ENCODE measurements at regions not wholly inside any gene's neighbourhood (a gene's known extent, or its start where the extent isn't known, plus 50 kb on each side); places are given as distances from the start of the nearest gene placed in this dataset.

DNA sequence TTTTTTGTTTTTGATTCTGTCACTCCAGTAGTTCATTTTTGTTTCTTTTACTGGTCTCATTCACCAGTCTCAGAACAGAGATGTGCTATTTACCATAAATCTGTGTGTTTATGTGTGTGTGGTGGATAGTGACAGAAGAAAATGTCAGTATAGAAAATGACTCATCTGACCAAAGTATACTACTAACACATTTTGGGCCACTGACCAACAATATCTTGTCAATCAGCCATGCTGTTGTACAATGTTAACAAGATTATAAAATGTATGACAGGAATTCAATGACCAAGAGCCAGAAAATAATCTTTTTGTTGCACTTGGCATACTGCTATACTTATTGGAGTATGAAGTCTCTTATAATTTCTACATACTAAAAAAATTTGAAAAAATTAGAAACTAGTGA is 1081.4 kb upstream of the NRXN1 start:
- no peak overlapping the region for H3K27ac ChIP-seq (ENCODE audit: control insufficient read depth, insufficient read depth)
- H4K20me1 ChIP-seq (ENCODE audit: control insufficient read depth, insufficient read depth) = no peaks in the 10 kb centered on the region
- H3K4me3 ChIP-seq = no peak overlapping the region
- CTCF ChIA-PET = no interaction called here
- in situ Hi-C loops (cut with MboI) = no loop called here
- H3K4me1 ChIP-seq (ENCODE audit: control insufficient read depth, insufficient read depth, low read length) = no peaks in the 10 kb centered on the region
- no peak overlapping the region for H3K9ac ChIP-seq (ENCODE audit: control insufficient read depth, insufficient read depth, low read length)
- POLR2A ChIA-PET = no interaction called here
- no peak overlapping the region for H3K4me2 ChIP-seq (ENCODE audit: control insufficient read depth, insufficient read depth)
- no peak for TF ChIP-seq HDAC6 (IDR thresholded peaks at IDR 0.05; ENCODE audit: unreplicated experiment)
- TF ChIP-seq ZNF384 (IDR thresholded peaks at IDR 0.05; ENCODE audit: borderline replicate concordance, low read depth, low read length) = no peak
- no peak for TF ChIP-seq BACH1 (IDR thresholded peaks at IDR 0.05; ENCODE audit: borderline replicate concordance)
- no peak for TF ChIP-seq MYC (IDR thresholded peaks at IDR 0.05; ENCODE audit: insufficient read depth, insufficient read length, insufficient replicate concordance, low read length, severe bottlenecking)
- no peak for TF ChIP-seq PAX5 (IDR thresholded peaks at IDR 0.05; ENCODE audit: borderline replicate concordance, low read depth, low read length)
- no peak for TF ChIP-seq SMC3 (IDR thresholded peaks at IDR 0.05; ENCODE audit: borderline replicate concordance, low read length)
- TF ChIP-seq, protein P1, sequence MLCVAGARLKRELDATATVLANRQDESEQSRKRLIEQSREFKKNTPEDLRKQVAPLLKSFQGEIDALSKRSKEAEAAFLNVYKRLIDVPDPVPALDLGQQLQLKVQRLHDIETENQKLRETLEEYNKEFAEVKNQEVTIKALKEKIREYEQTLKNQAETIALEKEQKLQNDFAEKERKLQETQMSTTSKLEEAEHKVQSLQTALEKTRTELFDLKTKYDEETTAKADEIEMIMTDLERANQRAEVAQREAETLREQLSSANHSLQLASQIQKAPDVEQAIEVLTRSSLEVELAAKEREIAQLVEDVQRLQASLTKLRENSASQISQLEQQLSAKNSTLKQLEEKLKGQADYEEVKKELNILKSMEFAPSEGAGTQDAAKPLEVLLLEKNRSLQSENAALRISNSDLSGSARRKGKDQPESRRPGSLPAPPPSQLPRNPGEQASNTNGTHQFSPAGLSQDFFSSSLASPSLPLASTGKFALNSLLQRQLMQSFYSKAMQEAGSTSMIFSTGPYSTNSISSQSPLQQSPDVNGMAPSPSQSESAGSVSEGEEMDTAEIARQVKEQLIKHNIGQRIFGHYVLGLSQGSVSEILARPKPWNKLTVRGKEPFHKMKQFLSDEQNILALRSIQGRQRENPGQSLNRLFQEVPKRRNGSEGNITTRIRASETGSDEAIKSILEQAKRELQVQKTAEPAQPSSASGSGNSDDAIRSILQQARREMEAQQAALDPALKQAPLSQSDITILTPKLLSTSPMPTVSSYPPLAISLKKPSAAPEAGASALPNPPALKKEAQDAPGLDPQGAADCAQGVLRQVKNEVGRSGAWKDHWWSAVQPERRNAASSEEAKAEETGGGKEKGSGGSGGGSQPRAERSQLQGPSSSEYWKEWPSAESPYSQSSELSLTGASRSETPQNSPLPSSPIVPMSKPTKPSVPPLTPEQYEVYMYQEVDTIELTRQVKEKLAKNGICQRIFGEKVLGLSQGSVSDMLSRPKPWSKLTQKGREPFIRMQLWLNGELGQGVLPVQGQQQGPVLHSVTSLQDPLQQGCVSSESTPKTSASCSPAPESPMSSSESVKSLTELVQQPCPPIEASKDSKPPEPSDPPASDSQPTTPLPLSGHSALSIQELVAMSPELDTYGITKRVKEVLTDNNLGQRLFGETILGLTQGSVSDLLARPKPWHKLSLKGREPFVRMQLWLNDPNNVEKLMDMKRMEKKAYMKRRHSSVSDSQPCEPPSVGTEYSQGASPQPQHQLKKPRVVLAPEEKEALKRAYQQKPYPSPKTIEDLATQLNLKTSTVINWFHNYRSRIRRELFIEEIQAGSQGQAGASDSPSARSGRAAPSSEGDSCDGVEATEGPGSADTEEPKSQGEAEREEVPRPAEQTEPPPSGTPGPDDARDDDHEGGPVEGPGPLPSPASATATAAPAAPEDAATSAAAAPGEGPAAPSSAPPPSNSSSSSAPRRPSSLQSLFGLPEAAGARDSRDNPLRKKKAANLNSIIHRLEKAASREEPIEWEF (IDR thresholded peaks at IDR 0.05; ENCODE audit: insufficient replicate concordance, low read depth, low read length) = no peak
- TF ChIP-seq ZNF622 (IDR thresholded peaks at IDR 0.05) = no peak
- TF ChIP-seq CHD2 (IDR thresholded peaks at IDR 0.05; ENCODE audit: borderline replicate concordance, low read depth, low read length) = no peak
- no peak for TF ChIP-seq POLR2A (IDR thresholded peaks at IDR 0.05; ENCODE audit: low read depth, low read length)
- TF ChIP-seq IRF4 (IDR thresholded peaks at IDR 0.05; ENCODE audit: low read depth, low read length) = no peak
- no peak for TF ChIP-seq SREBF1 (IDR thresholded peaks at IDR 0.05; ENCODE audit: low read length)
- no peak for TF ChIP-seq TBL1XR1 (IDR thresholded peaks at IDR 0.05; ENCODE audit: low read depth, low read length)
- no peak for TF ChIP-seq TAF1 (IDR thresholded peaks at IDR 0.05; ENCODE audit: borderline replicate concordance, low read depth, low read length)
- TF ChIP-seq RUNX3 (IDR thresholded peaks at IDR 0.05; ENCODE audit: low read length) = no peak
- ATAC-seq (no peak), DNase-seq (ENCODE audit: low read depth, low spot score) (no peak), FAIRE-seq (no peak)
- H3K9me3 ChIP-seq (replicated peaks; ENCODE audit: control insufficient read depth, insufficient read depth, low read length) = no peaks in the 10 kb centered on the region
- intact Hi-C loops (cut with micrococcal nuclease; ENCODE audit: unreplicated experiment) = no loop called here
- no TSS peak for BruUV-seq (replicated peaks)
- H2AFZ ChIP-seq (ENCODE audit: control insufficient read depth, low read depth, low read length) = no peak overlapping the region
- SMC1A ChIA-PET (ENCODE audit: uncharacterized antibody, unreplicated experiment) = no interaction called here
- no peaks in the 10 kb centered on the region for H3K36me3 ChIP-seq (ENCODE audit: control insufficient read depth in 2 of 2, insufficient read depth in 2 of 2, low read length in 1 of 2)
- no peaks in the 10 kb centered on the region for H3K27me3 ChIP-seq (replicated peaks in 1 of 2; ENCODE audit: control insufficient read depth in 2 of 2, insufficient read depth in 2 of 2, low read length in 1 of 2)
- H3K79me2 ChIP-seq (ENCODE audit: control insufficient read depth, insufficient read depth, low read length) = no peaks in the 10 kb centered on the region
- RAD21 ChIA-PET (ENCODE audit: unreplicated experiment) = no interaction called here
